ENCODE measurements at regions not wholly inside any gene's neighbourhood (a gene's known extent, or its start where the extent isn't known, plus 50 kb on each side); places are given as distances from the start of the nearest gene placed in this dataset.
"Not testable (repeated sequence)": the region's sequence is repeated elsewhere in the genome, so short reads cannot be mapped to it uniquely, and the experiment has no call there.

DNA sequence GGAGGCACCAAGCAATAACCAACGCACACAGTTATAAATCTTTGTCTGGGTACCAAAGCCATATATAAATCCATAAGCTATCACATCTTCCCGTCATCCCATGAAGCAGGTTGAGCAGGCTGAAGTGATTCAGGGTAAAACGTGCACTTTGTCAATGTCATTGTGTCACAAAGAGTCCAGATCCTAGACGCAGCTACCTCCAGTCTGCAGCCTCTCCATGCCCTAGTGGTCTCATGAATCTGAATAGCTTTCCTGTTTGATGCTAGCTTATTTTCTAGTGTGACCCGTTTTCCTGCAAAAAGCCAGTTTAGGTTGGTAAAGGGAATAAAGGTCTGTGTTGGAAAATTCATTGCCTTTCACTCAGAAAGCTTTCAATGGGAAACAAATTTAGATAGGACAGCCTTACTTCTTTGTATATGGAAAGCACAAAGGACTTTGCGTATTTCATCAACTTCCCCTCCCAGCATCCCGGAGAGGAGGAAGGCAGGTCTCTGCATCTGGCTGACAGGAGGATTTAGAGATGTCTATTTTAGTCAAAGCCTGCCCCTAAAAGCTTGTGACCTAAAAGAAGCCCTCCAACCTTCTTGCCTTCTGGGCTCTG lies 222.3 kb upstream of the ARL4C start:
- DNase-seq = no peak

DNA sequence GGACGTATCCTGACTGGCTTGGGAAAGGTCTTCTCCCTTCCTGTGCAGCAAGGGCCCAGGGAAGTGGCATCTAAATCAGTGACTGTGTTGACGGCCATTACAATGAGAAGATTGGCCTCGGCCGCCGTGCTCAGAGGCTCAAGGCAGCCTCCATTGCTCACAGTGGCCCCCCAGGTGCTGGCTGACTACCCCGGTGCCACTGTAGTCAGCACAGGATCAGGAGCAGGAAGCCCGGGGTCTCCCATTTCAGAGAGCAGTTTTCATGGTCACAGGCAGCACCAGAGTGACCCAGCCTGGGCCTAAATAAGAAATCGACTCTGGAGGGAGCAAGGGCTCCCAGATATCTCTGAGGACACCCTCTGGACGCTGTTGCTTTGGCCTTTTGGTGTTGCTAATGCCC lies 219.4 kb upstream of the ARL4C start:
- no peak for DNase-seq

DNA sequence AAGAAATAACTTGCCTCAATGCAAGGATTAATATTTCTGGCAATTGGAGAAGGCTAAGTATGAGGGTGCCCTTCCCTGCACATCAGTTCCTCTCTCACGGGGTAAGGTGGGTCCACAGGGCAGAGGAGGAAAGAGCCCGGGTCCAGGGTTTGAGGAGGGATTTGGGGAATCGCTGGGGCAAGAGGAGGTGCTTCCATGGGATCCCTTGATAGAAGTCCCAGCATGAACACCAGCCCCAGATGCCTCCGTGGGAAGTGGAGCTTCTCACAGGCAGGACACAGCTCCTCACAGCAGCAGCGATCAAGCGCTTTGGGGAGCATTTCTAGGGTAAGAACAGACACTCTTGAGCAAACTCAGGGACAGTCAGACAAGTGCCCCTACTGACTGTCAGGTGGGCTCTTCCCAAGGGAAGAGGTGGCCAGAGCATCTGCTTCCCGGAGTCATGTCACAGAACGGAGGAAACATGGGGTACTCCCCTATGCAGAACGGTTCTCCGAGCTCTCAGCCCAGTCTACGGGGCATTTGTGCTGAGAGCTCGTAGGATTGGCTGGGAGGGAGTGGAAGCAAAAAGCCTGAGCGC lies 218.9 kb upstream of the ARL4C start:
- no peak for DNase-seq

DNA sequence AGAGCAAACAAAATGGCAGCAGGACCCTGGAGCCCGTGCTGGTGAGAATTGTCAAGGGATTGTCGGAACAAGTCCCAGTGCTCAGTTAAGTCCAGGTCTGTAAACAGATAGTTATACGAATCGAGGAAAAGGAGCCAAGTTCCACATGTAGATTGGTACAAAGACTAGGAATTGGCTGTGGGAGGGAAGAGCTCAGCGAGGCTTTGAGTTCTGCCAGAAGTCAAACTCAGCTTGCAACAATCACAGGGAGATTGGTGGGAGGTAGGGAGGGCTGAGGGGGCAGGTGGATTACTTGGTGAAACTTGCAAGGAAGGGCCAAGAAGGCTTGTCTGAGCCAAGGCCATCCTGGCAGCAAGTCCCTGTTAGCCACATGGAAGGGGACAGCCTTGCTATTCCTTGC lies 217.8 kb upstream of the ARL4C start:
- no peak for DNase-seq

DNA sequence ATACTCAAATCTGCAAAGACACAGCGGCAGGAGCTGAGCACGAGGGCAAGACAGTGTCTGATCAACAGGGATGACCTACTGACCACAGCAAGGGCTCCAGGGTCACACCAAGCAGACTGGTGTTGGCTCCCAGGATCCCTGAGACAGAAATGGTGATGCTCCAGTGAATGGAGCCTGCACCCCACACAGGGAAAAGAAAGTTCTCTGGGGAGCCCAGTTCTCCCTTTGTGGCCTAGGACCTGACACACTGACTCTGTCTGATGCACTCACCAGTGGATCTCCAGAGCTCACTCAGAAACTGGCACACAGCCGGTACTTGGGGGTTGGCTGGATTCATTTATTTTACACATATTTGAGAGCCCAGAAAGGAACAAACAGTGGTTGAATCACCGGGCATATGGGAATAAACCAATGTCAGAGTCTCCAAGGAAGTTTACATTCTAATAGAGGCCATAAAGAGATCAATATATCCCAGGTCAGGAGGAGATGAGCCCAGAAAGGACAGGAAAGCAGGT lies 215.6 kb upstream of the ARL4C start:
- DNase-seq = no peak

DNA sequence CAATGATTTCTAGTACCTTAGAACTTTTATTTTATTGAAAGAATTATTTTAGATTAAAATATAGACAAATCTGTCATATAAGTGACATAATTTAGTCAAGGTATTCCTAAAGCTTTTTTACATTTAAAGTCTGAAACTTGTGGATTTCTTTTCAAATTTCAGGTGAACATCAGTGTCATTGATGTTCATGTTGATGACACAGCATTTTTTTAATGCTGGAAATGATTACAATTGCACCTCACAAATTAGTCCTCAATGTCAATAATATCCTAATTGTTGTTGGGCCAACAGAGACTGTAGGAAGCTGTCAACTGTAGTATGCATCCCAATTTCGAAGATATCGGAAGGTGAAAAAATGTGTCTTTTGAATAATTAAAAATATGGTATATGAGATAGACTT lies 214.4 kb upstream of the ARL4C start:
- no peak for DNase-seq

DNA sequence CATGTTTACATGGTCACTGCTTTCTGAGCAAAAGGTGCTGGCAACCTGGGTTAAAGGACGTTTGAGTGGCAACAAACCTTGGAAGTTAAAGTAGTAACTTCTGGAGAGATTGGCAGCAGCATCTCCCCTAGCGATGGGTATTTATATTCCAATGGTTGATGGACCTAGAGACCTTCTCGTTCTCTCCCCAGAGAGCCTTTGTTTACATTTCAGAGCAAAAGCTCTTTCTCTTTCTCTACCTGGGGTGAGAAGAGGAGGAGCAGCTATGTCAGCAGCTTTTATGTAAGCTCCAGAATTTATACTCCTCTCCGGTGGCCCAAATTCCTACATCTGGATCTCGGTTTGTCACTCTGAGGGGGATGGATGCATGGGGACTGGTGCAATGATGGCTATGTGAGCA lies 213.7 kb upstream of the ARL4C start:
- DNase-seq = no peak

DNA sequence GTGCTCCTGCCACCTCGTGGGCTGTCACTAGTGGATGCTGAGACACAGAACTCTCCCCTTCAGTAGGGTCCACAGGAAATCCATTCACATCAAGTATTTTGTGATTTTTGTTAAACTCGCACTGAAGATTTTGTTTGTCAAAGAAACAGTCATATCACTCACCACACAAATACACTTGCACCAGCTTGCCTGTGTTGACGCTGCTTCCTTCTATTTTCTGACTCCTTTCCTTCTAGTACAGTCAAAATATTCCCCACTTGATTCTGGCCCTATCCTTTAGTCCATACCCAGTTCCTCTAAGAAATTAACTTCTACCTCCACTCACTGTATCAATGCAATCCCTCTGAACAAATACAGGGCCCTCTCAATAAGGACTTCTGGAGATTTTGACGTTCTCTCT lies 213.2 kb upstream of the ARL4C start:
- DNase-seq = no peak

DNA sequence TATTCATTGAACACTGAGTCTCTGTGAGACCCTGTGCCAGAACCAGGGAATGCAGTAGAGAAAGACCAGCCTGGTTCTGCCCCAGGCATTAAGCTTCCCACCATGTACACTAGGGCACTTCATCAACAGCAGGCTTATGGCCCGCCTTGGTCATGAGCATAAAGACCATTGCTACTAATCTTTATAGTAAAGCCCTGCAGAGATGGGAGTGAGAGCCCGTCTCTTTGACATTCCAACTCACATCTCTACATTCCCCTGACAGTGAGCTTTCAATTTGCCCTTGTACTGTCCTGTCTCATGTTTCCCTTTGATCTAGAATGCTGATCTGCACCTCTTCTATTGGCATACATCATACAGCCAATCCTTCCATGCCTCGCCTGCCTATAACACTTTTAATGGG lies 211.8 kb upstream of the ARL4C start:
- no peak for DNase-seq

DNA sequence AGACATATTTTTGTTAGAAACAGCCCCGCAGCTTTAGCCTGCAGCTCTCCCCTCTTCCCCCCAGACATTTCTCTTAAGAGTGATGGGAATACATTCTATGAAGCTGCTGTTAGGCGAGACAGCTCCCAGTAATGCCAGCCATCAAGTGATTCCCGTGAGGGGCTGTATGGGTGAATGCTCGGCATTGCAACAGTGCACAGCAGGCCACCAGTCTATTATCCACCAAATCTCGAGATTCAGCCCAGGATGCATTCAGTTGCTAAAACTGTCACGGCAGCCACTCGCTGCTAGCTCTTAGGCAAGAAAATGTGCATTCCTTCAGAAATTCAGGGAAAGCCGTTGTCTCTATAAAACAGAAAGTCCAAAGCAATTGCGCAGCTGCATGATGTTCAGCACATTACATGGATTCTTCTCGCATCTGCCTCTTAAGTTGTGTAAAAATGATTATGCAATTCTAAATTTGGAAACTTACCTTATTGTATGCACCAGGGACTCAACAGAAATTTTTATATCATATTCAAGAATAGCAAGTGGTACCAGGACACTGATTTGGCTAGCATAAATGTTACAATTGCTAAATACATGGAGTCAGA lies 211.3 kb upstream of the ARL4C start:
- DNase-seq = no peak

DNA sequence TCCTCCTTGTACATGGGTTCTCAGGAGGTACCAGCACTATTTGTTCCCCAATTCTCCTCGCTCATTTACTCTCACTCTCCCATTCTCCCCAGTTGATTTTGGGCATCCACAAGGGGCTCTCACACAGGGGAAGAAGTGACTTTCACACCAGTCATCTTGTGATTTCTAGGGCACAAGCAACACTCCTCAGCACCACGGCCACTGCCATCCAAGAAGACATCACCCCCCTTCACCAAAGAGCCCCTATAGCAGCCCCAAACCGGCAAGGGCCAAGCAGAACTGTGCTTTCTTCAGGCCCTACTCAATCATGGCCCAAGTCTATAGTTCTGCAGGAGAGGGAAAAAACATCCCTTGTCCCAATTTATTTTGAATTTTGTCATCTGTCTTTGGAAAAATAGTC lies 209.2 kb upstream of the ARL4C start:
- DNase-seq = no peak

DNA sequence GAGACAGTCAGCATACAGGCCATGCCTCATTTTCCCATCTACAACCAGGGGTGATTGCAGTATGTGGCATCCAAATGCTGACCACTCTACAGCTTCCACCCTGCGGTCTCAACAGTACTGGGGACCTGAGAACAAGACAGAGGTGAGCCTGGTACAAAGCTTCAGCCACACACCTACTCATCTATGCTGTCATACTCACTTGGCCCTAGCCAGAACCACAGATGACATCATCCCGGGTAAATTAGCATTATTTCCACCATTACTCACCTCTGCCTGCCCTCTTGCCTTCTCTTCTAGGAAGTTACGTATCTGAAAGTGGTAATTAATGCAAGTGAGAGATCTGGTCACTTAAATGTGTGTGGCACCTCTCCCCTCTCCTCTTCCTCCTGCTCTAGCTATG lies 208.2 kb upstream of the ARL4C start:
- DNase-seq = no peak

DNA sequence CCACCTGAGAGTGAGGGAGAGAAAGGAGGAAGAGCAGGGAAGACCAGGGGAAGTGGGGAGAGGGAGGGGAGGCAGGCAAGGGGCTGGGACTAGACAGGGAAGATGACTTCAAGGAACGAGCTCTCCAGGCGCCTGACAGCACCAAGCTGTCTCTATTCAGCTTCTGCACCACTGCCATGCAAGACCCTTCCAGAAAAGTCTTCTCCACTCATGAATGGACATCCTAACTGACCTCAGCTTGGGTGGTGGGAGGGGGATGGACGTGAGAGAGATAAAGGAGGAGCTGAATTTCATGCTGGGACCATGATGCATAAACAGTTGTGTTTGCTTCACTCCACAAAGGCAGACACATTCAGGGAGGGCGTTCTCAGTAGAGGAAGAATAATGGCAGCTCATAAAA lies 206.4 kb upstream of the ARL4C start:
- DNase-seq = no peak

DNA sequence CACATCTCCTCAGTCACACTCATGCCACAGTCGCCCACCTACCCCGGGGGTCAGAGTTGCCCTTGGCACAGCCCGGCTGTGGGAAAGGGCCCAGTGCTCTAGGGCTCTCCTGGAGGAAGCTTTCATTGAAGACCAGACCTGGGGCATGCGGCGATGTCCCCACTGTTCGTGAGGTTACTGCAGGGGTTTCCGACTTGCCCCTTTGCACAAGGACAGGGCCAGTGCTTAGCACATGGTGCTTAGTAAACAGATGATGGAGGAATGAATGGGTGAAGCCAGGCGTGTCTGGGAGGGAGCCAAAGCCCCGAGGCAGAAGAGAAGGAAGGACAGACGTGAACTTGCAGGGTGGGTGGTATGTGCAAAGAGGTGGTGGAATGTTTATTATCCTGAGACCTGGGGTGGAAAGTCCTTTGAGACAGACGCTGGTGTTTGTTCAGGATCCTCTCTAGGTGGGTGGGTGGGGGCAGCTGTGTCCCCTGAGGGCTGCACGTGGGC lies 205.9 kb upstream of the ARL4C start:
- no peak for DNase-seq

DNA sequence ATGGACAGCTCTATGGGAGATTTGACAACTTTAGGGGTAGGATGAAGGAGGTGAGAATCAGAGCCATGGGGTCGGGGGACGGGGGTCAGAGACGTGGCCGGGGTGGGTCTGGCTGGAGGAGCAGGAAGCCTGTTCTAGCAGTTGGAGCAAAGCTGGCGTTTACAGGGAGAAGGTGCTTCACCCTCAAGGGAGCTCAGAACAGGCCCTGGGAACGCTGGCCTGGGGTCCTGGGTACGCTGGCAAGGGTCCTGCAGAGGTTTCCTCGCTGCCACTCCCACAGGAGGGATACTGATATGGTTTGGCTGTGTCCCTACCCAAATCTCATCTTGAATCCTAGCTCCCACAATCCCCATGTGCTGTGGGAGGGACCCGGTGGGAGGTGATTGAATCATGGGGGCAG lies 205.0 kb upstream of the ARL4C start:
- DNase-seq = no peak

DNA sequence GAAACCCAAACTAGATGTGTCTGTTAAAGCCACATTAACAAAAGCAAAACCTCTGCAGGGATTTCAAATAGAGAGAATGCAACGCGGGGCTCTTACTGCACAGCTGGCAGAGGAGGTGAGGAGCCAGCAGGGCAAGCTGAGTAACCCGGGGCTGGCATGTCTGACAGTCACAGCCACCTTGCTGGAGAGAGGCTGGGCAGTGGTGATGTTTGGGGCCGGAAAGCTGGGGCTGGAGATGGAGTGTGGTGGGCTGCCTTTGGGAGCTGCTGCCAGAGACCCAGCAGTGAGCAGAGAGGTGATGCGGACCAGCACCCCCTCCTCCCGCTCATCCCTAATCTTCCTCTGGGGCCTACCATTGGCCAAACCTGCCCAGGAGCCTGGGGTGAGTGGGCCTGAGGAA lies 204.5 kb upstream of the ARL4C start:
- DNase-seq = no peak

DNA sequence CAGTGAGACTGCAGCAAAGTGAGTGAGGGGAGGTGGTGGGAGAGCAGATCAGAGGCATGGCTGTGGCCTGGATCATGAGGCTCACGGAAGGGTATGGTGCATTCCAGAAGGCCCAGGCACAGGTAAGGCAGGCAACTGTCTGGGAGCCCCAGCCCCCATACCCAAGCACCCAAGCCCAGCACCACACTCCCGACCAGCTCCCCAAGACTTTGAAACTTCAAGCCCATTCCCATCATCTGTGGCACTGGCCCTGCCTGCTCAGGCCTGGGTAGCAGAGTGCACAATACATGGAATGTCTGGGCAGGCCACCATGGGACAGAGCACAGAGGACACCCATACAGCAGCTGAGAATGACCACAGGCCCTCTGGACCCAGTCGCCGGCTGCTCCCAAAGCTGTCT lies 202.6 kb upstream of the ARL4C start:
- DNase-seq = no peak

DNA sequence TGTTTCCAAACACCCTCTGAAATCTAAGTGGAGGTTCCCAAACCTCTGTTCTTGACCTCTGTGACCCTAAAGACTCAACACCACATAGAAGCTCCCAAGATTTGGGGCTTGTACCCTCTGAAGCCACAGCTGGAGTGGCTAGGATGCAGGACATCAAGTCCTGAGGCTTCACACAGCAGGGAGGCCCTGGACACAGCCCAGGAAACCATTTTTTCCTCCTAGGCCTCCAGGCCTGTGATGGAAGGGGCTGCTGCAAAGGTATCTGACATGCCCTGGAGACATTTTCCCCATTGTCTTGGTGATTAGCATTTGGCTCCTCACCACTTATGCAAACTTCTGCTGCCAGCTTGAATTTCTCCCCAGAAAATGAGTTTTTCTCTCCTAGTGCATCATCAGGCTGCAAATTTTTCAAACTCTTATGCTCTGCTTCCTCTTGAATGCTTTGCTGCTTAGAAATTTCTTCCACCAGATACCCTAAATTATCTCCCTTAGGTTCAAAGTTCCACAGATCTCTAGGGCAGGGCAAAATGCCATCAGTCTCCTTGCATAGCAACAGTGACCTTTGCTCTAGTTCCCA lies 200.5 kb upstream of the ARL4C start:
- DNase-seq = not testable (repeated sequence)

DNA sequence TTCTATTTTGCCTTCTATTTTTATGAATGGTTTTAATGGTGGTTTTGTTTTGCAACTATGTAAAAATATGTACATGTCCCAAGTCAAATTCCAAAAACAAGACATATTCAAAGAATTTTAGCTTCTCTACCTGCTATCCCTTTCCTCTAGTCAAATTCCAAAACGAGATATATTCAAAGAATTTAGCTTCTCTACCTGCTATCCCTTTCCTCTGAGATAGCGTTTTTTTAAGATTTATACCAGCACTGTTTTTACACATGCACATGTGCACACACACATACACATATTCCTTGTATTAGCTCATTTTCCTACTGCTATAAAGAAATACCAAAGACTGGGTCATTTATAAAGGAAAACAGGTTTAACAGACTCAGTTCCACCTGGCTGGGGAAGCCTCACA lies 199.1 kb upstream of the ARL4C start:
- DNase-seq = no peak

DNA sequence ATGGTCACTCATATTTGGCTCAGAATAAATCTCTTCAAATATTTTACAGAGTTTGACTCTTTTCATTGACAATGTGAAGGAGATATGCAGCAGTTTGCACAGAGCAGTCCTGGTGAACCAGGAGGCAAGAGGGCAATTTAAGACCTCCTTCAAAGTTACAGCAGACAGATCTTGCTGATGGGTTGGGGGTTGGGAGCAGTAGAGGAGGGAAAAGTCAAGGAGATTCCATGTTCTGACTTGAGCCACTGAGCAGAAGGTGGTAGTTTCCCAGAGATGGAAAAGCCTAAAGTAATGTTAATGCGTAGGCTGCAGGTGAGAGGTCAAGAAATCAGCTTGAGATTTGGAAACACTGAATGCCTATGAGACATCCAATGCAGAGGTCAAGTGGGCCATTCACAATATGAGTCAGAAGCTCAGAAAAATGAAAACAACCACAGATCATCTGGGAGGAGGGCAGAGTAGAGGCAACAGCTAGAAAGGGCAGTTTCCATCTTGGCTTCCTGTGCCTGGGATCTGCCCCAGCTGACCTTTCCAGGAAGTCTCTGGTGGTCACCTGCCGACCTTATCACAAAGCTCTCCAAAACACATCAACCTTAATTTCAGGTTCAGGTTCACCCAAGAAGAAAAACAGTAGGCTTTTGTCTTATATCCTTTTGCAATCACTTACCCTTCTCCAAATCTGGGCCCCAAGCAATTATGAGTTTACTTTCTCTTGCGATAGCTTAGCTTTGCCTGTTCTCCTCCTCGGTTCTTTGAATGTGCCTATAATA lies 197.5 kb upstream of the ARL4C start:
- DNase-seq = no peak

DNA sequence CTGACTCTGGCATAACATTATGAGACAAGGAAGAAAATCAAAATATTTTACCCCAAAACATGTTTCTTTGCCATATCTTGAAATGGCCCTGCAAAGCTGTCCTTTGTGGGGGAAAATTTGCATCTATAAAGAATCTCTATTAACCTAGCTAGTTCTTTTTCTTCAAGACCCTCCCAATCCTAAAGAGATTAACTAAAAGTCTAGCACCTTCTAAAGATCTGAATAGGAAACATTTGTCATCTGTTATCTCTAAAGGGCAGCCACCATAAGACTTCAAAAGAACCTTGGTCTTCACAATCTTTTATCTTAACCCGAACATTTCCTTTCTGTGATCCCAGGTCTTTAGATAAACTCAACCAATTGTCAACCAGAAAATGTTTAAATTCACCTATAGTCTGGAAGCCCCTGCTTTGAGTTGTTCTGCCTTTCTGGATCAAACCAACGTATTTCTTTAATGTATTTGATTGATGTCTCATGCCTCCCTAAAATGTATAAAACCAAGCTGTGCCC lies 196.9 kb upstream of the ARL4C start:
- not testable (repeated sequence) for DNase-seq

DNA sequence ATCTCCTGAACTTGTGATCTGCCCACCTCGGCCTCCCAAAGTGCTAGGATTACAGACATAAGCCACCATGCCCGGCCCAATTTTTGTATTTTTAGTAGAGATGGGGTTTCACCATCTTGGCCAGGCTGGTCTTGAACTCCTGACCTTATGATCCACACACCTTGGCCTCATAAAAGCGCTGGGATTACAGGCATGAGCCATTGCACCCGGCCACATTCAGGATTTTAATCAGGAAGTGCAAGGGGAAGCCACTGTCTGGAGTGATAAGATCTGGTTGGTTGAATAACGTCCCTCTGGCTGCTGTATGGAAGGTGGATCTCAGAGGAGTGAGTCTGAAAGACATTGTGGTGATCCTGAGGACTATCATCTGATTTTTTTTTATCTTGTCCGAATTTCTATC lies 196.3 kb upstream of the ARL4C start:
- not testable (repeated sequence) for DNase-seq
